Chondrocyte (in vitro differentiated cells): ENCODE measurements at regions not wholly inside any gene's neighbourhood (a gene's known extent, or its start where the extent isn't known, plus 50 kb on each side); places are given as distances from the start of the nearest gene placed in this dataset.

Experiments used
- DNase-seq: peaks from one replicate; pipeline ENCODE4 v3.0.0; 2021; ENCODE audit warnings: mixed read lengths, low spot score
- H3K27ac Mint-ChIP-seq: one replicate; pipeline ENCODE4 v1.8.0; 2021; ENCODE audit warnings: mild to moderate bottlenecking, moderate library complexity, mixed read lengths; ENCODE audit not compliant: unreplicated experiment
- H3K27me3 Mint-ChIP-seq: 2 replicates; pipeline ENCODE4 v1.8.0; 2021; ENCODE audit warnings: low read depth, mixed read lengths
- H3K36me3 Mint-ChIP-seq: 2 replicates; pipeline ENCODE4 v1.8.0; 2021; ENCODE audit warnings: low read depth, mixed read lengths
- H3K4me1 Mint-ChIP-seq: 2 replicates; pipeline ENCODE4 v1.8.0; 2021; ENCODE audit warnings: low read depth, mild to moderate bottlenecking, mixed read lengths
- H3K4me3 Mint-ChIP-seq: one replicate; pipeline ENCODE4 v1.8.0; 2021; ENCODE audit warnings: mild to moderate bottlenecking, moderate library complexity, mixed read lengths; ENCODE audit not compliant: unreplicated experiment
- H3K9me3 Mint-ChIP-seq: 2 replicates; pipeline ENCODE4 v1.8.0; 2021; ENCODE audit warnings: low read depth, mixed read lengths
- TF ChIP-seq, protein P1 (sequence below): fragments of 200-600 bp; sonication (generic); IDR thresholded peaks from 2 replicates; pipeline ENCODE4 v1.5.0; 2021; ENCODE audit warnings: antibody characterized with exemption, mild to moderate bottlenecking, moderate library complexity

DNA sequence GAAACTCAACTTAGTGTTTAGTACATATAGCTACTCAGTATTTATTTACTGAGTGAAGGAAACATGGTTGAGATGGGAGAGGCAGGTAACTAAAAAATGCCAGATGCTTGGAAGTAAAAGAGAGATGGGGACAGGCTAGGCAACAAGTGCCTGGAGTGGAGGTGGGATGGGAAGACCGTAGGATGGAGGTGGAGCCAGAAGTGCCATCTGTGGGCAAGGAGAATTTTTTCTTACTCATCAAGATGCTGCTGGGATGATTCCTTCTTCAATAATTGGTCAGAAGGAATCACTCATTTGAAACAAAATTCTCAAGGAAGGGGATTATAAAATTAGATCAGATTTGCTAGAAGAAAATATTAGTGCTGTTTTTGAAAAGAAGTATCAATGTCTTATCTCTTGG is 72.9 kb downstream of the IFI44 start:
- peaks cover 45% of the 10 kb centered on the region for H3K4me1 Mint-ChIP-seq
- TF ChIP-seq, protein P1, sequence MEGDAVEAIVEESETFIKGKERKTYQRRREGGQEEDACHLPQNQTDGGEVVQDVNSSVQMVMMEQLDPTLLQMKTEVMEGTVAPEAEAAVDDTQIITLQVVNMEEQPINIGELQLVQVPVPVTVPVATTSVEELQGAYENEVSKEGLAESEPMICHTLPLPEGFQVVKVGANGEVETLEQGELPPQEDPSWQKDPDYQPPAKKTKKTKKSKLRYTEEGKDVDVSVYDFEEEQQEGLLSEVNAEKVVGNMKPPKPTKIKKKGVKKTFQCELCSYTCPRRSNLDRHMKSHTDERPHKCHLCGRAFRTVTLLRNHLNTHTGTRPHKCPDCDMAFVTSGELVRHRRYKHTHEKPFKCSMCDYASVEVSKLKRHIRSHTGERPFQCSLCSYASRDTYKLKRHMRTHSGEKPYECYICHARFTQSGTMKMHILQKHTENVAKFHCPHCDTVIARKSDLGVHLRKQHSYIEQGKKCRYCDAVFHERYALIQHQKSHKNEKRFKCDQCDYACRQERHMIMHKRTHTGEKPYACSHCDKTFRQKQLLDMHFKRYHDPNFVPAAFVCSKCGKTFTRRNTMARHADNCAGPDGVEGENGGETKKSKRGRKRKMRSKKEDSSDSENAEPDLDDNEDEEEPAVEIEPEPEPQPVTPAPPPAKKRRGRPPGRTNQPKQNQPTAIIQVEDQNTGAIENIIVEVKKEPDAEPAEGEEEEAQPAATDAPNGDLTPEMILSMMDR: no peak
- H3K27ac Mint-ChIP-seq: peak overlapping the region; percentile 45

DNA sequence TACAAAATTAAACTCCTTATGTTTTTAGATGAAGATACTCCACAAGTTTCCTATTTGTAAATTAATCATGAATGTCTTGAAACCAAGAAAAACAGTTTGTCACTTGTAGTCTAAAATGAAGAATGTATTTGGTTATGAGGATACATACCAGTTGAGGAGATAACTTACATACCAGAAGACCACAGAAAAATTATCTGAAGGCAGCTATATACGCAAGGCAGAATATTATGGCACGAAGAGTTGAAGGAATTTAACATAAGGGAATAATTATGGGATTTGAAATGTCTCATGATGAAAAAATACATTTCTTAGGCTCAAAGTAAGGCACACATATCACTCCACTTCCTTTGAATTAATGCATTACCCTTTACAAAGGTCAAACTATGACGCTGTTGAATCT is 73.3 kb downstream of the IFI44 start:
- TF ChIP-seq, protein P1: no peak
- peaks cover 41% of the 10 kb centered on the region for H3K4me1 Mint-ChIP-seq
- H3K9me3 Mint-ChIP-seq: peaks cover 10% of the 10 kb centered on the region
- no peak for DNase-seq
- H3K27me3 Mint-ChIP-seq: no peaks in the 10 kb centered on the region
- no peaks in the 10 kb centered on the region for H3K36me3 Mint-ChIP-seq
- peak overlapping the region; percentile 45 for H3K27ac Mint-ChIP-seq
- H3K4me3 Mint-ChIP-seq: no peak overlapping the region

More for the DNA sequence above, 72.9 kb downstream of the IFI44 start:
- no peaks in the 10 kb centered on the region for H3K27me3 Mint-ChIP-seq
- peaks cover 12% of the 10 kb centered on the region for H3K9me3 Mint-ChIP-seq
- H3K36me3 Mint-ChIP-seq: no peaks in the 10 kb centered on the region
- H3K4me3 Mint-ChIP-seq: no peak overlapping the region
- no peak for DNase-seq

DNA sequence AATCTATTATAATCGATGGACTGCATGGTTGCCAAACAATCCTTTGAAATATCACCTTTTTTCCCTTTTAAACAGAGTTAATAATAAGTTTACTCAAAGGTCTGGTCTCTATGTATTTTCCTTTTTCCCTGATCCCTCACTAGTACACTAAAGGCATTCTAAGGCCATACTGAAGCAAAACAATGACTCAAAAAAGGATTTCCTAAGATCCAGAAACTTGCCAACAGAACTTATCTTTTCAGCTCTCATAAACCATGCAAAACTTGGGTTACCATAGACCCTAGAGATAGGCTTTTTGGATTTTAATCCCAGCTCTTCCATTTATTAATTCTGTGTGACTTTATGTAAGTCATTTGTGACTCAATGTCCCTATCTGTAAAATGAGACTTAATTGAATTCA is 77.1 kb downstream of the IFI44 start:
- TF ChIP-seq, protein P1: no peak
- H3K27ac Mint-ChIP-seq: no peak overlapping the region
- no peak for DNase-seq
- H3K4me1 Mint-ChIP-seq: peaks cover 26% of the 10 kb centered on the region
- H3K9me3 Mint-ChIP-seq: peaks cover 7% of the 10 kb centered on the region
- H3K36me3 Mint-ChIP-seq: no peaks in the 10 kb centered on the region
- no peaks in the 10 kb centered on the region for H3K27me3 Mint-ChIP-seq
- H3K4me3 Mint-ChIP-seq: no peak overlapping the region

DNA sequence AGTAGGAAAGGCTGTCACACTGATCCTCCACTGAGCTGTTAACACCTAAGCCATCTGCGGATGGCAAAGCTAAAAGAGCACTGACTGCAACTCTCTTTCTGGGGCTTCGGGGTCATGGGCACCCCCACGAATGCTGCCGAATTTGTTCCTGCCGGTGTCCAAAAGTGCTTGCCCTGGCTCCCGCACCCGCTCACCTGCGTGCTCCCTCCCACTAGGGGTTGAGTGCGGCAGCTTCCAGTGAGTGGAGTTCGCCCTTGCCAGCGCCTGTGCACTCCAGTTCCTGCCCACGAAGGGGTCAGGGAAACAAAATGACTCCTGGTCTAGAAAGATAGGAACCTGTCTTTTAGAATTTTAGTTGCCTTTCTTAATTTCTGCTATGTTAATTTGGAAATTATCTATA is 78.7 kb downstream of the IFI44 start:
- Mint-ChIP-seq H3K27me3 (no peaks in the 10 kb centered on the region), H3K36me3 (no peaks in the 10 kb centered on the region), H3K9me3 (peaks cover 7% of the 10 kb centered on the region), H3K4me1 (peaks cover 11% of the 10 kb centered on the region), H3K4me3 (no peak overlapping the region), H3K27ac (no peak overlapping the region)
- no peak for DNase-seq
- TF ChIP-seq, protein P1: no peak

DNA sequence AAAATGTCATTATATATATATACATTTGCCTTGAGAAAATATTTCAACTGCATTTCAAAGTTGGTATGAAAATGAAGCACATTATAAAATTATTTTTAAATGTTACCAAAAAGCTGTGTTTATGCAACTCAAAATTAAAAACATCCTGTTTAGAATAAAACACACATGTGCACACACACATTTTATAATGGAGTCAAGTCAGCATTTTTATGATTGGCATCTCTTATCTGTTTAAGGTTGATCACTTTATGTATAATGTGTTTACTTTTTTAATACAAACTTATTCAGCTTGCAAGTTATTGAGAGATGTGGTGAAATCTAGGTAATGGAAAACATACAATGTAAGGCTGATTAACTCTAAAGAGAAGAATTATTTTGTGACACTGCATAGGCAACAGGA is 80.4 kb downstream of the IFI44 start:
- Mint-ChIP-seq H3K27me3 (no peaks in the 10 kb centered on the region), H3K27ac (no peak overlapping the region)
- TF ChIP-seq, protein P1: no peak

More for the DNA sequence above, 80.4 kb downstream of the IFI44 start:
- DNase-seq: no peak
- peaks cover under 1% of the 10 kb centered on the region for H3K9me3 Mint-ChIP-seq
- H3K4me1 Mint-ChIP-seq: peaks cover 5% of the 10 kb centered on the region
- no peak overlapping the region for H3K4me3 Mint-ChIP-seq
- H3K36me3 Mint-ChIP-seq: no peaks in the 10 kb centered on the region
